AG09309 (cell line): ENCODE measurements at regions not wholly inside any gene's neighbourhood (a gene's known extent, or its start where the extent isn't known, plus 50 kb on each side); places are given as distances from the start of the nearest gene placed in this dataset.
"Not testable (repeated sequence)": the region's sequence is repeated elsewhere in the genome, so short reads cannot be mapped to it uniquely, and the experiment has no call there.

Experiments
- DNase-seq: peaks from one replicate; pipeline ENCODE4 v3.0.0-alpha.2; 2010; ENCODE audit warnings: low read depth
- H3K4me3 ChIP-seq: 2 replicates; pipeline ENCODE4 v1.5.1; 2011; ENCODE audit warnings: mild to moderate bottlenecking, low read depth, low read length, moderate library complexity; ENCODE audit not compliant: control insufficient read depth
- CTCF ChIP-seq: IDR thresholded peaks from 2 replicates; pipeline ENCODE4 v1.5.1; 2011; ENCODE audit warnings: mild to moderate bottlenecking, low read depth, low read length, inconsistent platforms; ENCODE audit not compliant: insufficient read depth, control insufficient read depth; ENCODE audit errors: missing control alignments

- no peak for TF ChIP-seq CTCF
- H3K4me3 ChIP-seq = no peak overlapping the region
- DNase-seq = no peak
Measured at GRCh38 chr13:64591971-64592370, 2638.2 kb downstream of the PCDH9 start.

GRCh38 chr13:64579331-64579730, 2650.8 kb downstream of the PCDH9 start:
- TF ChIP-seq CTCF = no peak
- no peak overlapping the region for H3K4me3 ChIP-seq
- no peak for DNase-seq

GRCh38 chr13:64568748-64569147, 2661.4 kb downstream of the PCDH9 start:
- no peak for TF ChIP-seq CTCF
- DNase-seq = no peak
- H3K4me3 ChIP-seq = no peak overlapping the region

- not testable (repeated sequence) for H3K4me3 ChIP-seq, DNase-seq
Measured at GRCh38 chr13:64558031-64558430, 2672.1 kb downstream of the PCDH9 start.

- no peak overlapping the region for H3K4me3 ChIP-seq
- no peak for DNase-seq
- TF ChIP-seq CTCF = no peak
Measured at GRCh38 chr13:64556376-64556775, 2673.8 kb downstream of the PCDH9 start.

GRCh38 chr13:64553411-64554129, 2676.6 kb downstream of the PCDH9 start:
- TF ChIP-seq CTCF = no peak
- H3K4me3 ChIP-seq = no peak overlapping the region
- DNase-seq = no peak

GRCh38 chr13:64551755-64552154, 2678.4 kb downstream of the PCDH9 start:
- TF ChIP-seq CTCF = no peak
- peak; percentile 48 for DNase-seq
- H3K4me3 ChIP-seq = no peak overlapping the region
